GM19043 (cell line): ENCODE measurements at regions not wholly inside any gene's neighbourhood (a gene's known extent, or its start where the extent isn't known, plus 50 kb on each side); places are given as distances from the start of the nearest gene placed in this dataset.

Experiments used
- ATAC-seq: cut with Tn5 transposase; IDR thresholded peaks from one replicate; pipeline ENCODE4 v1.9.1; 2021; ENCODE audit warnings: low read depth; ENCODE audit not compliant: unreplicated experiment

- ATAC-seq: no peak
Observed at GRCh38 chr7:38002689-38003088, 82.2 kb downstream of the EPDR1 start.

- no peak for ATAC-seq
Observed at GRCh38 chr7:38006559-38006958, 86.1 kb downstream of the EPDR1 start.

- ATAC-seq: no peak
Observed at GRCh38 chr7:38007096-38007495, 86.7 kb downstream of the EPDR1 start.

GRCh38 chr7:38013246-38013645 is 92.8 kb downstream of the EPDR1 start:
- no peak for ATAC-seq

- ATAC-seq: no peak
Observed at GRCh38 chr7:38016567-38016966, 96.1 kb downstream of the EPDR1 start.

- no peak for ATAC-seq
Observed at GRCh38 chr7:38017320-38017719, 96.9 kb downstream of the EPDR1 start.

GRCh38 chr7:38020121-38020785 is 99.8 kb downstream of the EPDR1 start:
- no peak for ATAC-seq

GRCh38 chr7:38021892-38022291 is 101.5 kb downstream of the EPDR1 start:
- ATAC-seq: no peak

- no peak for ATAC-seq
Observed at GRCh38 chr7:38025815-38026214, 105.4 kb downstream of the EPDR1 start.

GRCh38 chr7:38027884-38028455 is 107.5 kb downstream of the EPDR1 start:
- no peak for ATAC-seq

- ATAC-seq: no peak
Observed at GRCh38 chr7:38034062-38034908, 113.8 kb downstream of the EPDR1 start.

GRCh38 chr7:38040831-38041230 is 120.4 kb downstream of the EPDR1 start:
- no peak for ATAC-seq

- no peak for ATAC-seq
Observed at GRCh38 chr7:38049679-38050078, 128.4 kb upstream of the STARD3NL start.

GRCh38 chr7:38051311-38051710 is 126.7 kb upstream of the STARD3NL start:
- ATAC-seq: no peak

- ATAC-seq: no peak
Observed at GRCh38 chr7:38051786-38052185, 126.3 kb upstream of the STARD3NL start.

GRCh38 chr7:38052786-38053185 is 125.3 kb upstream of the STARD3NL start:
- no peak for ATAC-seq

GRCh38 chr7:38054199-38054598 is 123.8 kb upstream of the STARD3NL start:
- no peak for ATAC-seq

GRCh38 chr7:38057829-38058228 is 120.2 kb upstream of the STARD3NL start:
- no peak for ATAC-seq

- no peak for ATAC-seq
Observed at GRCh38 chr7:38060116-38060515, 117.9 kb upstream of the STARD3NL start.

- ATAC-seq: no peak
Observed at GRCh38 chr7:38060637-38061036, 117.4 kb upstream of the STARD3NL start.

- no peak for ATAC-seq
Observed at GRCh38 chr7:38066391-38066790, 111.7 kb upstream of the STARD3NL start.

- no peak for ATAC-seq
Observed at GRCh38 chr7:38068461-38068860, 109.6 kb upstream of the STARD3NL start.
